DMS53 treated with DMSO at 0.1 percent for 48 hours (cell line): ENCODE measurements at regions not wholly inside any gene's neighbourhood (a gene's known extent, or its start where the extent isn't known, plus 50 kb on each side); places are given as distances from the start of the nearest gene placed in this dataset.
"Not testable (repeated sequence)": the region's sequence is repeated elsewhere in the genome, so short reads cannot be mapped to it uniquely, and the experiment has no call there.

ENCODE experiments used
- DNase-seq: peaks from one replicate; lab custom pipeline; 2025; ENCODE audit not compliant: unreplicated experiment; lab: John Stamatoyannopoulos, UW

DNA sequence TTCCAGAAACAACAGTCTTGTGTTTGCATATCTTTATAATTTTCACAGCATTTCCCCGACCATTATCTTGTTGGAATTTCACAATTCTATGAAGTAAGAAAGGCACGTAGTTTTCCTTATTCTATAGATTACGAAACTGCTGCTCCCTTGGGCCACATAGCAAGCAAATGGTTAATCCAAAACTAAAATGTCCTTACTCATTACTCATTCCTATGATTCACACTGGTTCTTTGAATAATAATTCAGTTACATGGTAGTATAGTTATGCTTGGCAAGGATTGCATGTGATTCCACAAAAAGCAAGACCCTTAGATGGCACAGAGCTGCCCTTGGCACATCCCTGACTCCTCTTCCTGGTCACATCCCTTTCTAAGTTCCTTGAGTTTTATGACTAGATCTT lies 51.2 kb downstream of the OR13H1 start:
- DNase-seq = no peak

DNA sequence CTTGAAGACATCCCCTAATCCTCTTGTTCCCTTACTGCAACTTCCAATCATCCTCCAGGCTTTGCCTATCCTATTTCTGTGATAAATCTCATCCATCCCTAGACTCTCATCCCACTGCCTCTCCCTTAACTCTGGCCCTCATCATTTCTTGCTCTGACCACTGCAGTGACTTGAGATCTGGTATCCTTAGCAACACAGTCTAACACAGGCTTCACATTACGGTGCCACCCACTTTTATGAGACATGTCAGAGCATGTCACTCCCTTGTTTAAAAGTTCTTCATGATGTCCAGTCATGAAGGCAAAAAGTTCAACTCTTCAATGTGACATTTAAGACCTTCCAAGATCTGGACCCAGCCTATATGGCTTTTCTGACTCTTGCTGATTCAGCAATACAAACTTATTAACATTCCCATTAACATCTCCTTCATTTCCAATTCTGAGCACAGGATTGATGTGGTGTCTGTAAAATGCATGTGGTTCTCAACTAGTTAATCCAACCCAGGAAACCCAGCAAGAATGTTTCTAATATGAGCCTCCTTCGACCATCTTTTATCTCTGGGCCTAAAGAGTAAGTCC lies 64.0 kb downstream of the OR13H1 start:
- no peak for DNase-seq

DNA sequence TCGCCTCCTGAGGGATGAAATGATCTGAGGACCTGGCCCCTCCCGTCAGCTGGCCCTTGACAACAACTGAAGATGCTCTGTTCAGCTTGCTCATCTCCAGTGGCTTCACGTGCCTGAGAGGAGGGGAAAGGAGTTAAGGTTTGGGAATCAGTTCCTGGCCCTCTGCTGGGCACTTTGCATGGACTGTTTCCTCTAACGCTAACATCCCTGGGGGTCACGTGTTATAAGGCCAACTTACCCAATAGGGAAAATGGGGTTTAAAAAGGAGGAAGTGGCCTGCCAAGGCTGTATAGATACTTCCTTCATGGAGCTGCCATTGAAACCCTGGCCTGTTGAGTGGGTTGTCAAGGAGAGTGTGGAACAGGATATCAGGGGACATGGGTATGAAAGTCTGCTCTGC lies 65.6 kb downstream of the OR13H1 start:
- DNase-seq = no peak

DNA sequence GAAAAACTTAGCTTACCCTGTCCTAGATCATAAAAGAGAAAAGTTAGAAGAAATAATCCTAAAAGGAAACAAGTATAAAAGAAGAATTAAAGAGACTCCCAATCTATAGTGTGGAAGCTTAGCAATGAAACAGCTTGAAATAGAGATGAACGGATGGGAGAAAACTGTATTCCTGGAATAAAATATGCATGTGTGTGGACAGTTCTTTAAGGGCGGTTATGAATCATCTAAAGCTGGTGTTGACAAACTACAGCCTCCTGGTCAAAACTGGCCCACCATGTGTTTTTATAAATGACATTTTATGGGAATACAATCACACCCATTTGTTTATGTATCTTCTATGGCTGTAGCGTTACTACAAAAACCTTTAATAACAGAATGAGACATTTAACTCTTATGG lies 69.4 kb downstream of the OR13H1 start:
- DNase-seq = no peak

DNA sequence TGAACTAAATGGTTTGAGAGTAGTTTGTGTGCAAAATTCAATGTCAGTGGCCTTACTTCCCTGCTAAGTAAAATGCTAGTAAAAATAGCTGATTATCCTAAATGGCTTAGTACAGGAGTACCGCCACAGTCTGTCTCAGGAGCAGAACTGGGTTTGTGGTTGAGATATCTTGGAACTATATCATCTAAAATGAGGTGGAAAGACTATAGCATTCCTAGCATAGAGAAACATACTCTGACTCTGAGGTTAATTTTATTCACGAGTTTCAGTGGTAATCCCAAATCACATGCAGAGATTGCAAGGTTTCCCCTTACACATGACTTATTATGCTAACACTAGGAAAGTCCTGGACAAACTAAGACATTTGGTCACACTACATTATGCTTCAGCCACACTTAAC lies 70.4 kb downstream of the OR13H1 start:
- no peak for DNase-seq

DNA sequence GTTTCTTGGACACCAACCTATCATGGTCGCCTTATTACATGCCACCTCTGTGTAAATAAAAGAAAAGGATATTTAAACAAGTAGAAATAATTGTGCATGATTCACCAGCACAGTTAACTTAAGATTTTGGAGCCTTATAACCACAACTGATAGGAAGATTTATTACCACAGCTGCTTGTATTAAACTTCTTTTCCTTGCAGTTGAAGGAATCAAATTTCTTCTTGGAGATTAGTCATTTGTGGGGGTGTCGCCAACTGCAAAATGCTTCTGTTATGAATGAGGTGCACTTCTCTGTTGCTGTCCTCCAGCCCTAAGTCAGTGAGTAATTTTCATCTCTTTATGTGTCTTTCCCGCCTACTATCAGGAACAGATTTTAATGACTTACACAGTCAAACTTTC lies 73.3 kb downstream of the OR13H1 start:
- DNase-seq = no peak

DNA sequence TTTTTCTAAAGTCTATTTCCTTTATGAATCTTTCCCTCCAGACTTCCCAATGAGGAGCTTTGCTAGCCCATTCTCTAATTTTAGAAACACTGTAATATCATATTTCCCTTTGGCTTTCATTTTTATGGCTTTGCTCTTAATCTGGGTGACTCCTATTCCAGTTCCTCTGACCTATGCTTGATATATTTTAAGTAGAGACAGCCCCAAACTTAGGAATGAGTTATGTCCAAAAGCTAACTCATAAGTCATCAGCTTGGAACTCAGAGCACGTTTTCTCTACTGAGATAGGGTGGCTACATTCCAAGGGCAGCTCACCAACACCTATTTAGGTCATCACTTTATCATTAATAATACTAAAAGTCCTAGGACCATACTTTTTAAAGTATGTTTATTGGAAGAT lies 77.8 kb downstream of the OR13H1 start:
- DNase-seq = no peak

DNA sequence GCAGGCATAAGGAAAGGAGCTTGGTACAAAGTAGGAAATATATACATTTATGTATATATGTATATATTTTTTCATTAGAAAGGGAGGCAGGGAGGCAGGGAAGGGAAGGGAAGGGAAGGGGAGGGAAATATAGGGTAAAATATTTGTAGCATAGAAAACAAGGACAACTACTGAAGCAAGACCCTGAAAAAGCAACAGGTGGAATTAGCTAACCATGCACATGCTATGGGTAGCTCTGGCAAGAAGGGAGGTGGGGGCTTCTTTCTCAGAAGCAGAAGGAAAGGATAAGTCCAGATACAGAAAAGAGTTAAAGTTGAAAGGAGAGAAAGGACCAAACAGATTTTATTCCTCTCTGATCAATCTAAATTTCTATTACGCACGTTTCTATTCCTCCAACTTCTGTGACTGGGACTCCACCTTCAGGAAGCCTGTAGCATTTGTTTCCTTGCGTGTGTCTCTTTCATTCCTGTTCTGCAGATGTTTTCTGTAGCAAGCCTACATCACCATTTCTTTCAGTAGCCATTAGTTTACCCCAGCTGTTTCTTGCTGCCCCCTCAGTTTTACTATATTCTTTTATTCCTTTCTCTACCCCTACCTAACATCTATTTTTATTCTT lies 82.9 kb downstream of the OR13H1 start:
- DNase-seq = peak; percentile 37

DNA sequence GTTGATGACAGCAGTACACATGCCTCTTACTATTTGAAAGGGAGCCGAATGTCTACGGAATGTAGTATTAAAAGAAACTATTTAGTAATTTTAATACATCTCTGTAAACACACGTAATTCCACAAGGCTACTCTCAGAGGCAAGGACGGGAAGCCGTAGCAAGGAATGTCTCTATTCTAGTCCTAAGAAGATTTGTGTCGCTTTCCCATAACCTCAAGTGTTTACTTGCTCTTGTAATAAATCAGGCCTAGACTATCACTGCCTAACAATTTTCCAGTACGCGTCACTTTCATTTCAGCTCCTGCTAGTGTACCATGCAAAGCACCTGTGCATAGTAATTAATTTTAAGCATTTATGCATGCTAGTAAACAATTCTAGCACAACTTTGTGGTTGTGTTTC lies 86.7 kb downstream of the OR13H1 start:
- no peak for DNase-seq

DNA sequence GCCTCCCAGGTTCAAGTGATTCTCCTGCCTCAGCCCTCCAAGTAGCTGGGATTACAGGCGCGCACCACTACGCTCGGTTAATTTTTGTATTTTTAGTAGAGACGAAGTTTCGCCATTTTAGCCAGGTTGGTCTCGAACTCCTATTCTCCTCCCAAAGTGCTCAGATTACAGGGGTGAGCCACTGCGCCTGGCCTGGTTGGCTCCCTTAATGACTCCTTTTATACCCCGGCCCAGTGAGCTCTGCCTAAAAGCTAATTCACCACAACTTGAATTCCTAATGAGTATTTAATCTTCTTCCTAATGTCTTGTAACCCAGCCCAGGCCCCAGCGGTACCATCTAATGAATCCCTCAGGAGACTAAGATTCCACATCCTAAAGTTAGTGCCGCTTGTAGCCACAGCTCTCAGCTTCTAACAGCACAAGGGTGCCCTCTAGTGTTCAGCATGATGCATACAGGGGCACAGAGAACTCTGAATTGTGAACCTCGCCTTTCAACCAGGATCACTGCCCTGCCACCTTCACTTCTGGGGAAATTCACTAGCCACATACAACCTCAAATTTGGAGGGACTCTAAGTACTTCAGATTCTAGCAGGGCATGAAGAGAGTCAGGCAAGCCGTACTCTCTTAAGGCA lies 89.5 kb downstream of the OR13H1 start:
- DNase-seq = peak; percentile 61

DNA sequence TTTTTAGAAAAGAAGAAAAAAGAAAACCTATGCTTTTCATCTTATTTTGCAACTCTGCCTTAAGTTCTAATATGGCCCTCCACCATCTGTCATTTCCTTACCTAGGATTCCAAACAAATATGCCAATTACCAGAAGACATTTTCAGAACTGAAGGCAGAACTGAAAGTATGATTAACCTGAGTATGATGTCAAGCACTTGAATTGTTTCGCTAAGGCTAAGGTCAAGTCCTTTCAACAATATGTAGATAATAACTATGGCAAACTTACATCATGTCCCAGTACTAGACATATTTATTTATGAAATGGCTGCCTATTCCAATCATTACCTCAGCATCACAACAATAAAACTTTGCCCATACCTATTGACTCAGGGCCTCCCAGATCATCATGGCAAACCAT lies 91.0 kb downstream of the OR13H1 start:
- peak; percentile 25 for DNase-seq

DNA sequence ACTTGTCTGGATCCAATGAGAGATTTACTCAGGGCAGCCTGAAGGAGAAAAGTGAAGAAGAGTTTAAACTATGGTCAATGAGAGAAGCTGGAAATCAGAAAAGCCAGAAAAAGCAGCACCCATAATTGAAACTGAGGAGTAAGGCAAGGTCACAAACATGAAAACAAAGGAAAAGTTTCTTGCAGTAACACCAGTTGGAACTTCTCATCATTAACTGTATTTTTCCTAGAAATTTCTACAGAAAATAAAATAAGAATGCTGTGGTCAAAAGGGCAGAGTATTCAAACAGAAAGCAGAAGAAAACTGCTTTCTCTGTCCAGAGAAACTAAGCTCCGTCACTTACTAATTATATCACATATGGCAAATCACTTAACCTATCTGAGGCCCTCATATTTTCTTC lies 102.2 kb downstream of the OR13H1 start:
- DNase-seq = no peak

DNA sequence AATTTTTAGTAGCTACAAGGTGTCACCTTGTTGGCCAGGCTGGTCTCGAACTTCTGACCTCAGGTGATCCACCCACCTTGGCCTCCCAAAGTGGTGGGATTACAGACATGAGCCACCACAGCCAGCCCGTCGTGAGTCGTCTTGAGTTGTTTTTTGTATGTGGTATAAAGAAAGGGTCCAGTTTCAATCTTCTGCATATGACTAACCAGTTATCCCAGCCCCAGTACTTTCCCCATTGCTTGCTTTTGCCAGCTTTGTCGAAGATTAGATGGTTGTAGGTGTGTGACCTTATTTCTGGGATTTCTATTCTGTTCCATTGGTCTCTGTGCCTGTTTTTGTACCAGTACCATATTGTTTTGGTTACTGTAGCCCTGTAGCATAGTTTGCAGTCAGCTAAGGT lies 105.9 kb downstream of the OR13H1 start:
- DNase-seq = no peak

DNA sequence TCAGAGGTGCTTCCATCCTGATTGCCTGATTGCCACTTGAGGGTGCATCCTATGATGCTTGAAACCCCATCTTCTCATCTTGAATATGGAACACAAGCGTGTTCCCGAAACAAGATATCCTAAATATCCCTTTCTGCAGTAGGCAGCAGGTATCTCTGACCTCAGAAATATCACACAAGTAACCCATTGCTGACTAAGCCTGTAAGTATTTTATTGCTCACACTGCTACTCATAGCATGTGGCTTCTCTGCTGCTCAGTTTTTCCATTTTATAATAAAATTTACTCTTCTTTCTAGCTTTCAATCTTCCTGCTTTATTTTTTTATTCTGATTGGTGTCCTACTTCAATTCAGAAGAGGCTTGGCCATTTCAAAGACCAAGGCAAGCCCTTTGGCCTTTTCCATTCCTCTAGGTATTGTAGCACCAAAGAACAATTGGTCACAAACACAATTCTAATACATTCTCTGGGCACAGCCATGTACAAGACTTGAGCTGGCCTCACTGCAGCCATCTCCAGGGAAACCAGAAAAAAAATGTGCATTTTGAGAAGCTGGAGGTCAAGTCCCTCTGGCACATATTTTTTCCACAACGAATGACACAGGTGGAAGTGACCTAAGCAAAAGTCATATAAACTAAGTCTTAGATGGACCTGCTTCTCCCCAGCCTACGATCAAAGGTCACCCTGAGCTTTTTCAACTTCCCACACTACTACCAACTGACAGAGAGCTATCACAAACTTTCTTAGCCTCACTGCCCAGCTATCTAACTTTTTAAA lies 107.0 kb downstream of the OR13H1 start:
- no peak for DNase-seq

DNA sequence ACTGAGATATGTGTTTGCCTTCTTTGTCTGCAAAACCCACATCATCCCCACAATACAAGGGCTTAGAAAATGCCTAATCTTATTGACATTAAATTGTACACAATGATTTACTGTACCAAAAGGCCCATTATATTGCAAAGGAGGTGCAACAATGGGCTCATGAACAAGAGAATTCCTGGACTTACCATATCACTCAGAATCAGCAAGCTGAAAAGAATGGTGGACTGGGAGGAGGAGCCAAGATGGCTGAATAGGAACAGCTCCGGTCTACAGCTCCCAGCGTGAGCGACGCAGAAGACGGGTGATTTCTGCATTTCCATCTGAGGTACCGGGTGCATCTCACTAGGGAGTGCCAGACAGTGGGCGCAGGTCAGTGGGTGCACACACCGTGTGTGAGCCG lies 119.9 kb downstream of the OR13H1 start:
- DNase-seq = not testable (repeated sequence)

DNA sequence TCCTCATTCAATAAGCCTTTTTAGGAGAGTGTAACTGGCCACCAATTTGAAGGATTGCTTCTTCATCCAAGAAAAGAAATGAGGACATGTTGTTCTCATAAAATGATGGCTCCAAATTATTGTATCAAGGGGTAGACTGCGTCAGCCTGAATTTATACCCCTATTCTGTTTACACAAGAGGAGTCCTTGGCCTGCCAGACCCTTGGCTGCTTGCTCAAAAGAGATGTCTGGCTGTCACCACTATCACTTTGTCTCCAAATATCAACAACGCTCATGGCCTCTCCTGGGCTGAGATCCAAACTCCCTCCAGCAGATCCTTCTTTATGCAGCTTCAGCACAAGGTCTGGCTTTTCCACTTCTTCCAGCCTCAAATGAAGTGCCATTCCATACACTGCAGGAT lies 127.9 kb downstream of the OR13H1 start:
- DNase-seq = no peak

DNA sequence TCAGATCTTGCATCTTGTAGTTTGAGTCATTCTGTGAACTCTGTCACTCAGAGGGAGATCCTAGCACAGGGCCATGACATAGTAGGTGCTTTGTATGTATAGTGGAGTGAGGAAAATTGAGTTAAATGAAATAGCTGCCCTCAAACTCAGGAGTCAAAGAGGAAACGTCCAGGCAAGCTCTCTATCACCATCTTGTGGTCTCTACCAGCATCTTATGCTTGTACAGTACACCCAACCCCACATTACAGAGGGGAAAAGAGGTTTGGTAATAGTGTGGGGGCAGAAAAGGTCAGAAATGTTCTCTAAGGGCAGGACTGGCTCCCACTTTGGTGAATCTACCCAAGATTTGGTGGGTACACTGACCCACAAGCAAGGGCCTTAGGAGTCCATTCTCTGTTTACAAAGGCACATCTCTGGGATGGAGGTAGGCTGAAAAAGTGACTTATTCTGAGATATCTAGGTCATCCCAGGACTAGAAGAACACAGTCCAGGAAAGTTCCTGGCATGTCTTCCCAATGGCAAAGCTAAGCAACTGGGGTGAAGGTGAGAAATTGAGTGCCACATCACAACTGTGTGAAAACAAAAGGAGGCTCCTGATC lies 131.8 kb downstream of the OR13H1 start:
- DNase-seq = peak; percentile 27

DNA sequence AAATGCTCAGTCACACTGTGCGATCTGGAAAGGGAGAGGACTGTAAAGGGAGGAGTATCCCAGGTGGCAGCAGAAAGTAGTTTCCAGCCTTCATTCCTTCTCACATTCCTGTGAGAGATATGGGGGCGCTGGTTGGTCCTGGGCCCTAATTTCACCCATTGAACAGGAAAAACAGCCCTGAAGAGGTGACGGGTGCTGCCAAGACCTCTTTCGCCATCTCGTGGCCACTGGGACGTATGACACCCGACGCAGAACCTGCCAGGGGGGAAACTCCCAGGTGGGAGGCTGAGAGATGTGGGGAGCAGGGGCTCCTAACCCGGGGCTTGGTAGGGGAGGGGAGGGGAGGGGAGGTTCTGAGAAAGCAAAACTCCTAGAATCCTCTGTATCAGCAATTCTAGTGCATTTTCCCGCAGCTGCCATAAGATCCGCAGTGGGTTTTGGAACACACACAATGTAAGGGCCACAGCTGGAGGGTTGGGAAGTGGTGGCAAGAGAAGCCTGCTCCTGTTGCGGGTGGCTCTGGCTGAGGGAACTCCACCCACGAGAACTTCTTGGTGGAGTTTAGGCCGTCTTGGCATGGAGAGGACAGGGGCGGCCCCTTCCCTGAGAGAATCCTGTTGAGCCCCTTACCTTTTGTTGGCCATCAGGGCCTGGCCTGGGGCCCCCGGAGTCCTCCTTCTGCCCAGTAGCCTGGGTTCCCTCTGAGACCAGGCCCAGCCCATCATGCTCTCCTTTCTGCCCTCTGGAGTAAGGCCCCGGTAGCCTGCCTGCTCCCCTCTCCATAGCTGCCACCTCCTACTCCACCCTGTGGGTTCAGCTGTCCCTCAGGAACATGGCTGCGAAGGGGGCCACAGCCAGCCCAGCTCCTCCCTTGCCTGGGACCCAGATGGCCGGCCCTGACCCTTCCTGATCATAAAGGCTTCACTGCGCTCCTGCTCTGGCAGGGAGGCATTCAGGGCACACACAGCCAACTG lies 134.1 kb downstream of the OR13H1 start:
- peak; percentile 20 for DNase-seq

DNA sequence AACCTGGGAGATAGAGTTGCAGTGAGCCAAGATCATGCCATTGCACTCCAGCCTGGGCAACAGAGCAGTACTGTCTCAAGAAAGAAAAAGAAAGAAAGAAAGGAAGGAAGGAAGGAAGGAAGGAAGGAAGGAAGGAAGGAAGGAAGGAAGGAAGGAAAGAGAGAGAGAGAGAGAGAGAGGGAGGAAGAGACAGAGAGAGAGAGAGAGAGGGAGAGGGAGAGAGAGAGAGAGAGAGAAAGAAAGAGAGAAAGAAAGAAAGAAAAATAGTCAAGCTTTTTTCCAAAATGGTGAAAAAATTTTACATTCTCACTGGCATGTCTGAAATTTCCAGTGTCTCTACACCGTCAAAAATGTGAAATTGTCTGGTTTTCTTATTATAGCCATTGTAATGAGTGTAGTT lies 138.9 kb downstream of the OR13H1 start:
- not testable (repeated sequence) for DNase-seq

DNA sequence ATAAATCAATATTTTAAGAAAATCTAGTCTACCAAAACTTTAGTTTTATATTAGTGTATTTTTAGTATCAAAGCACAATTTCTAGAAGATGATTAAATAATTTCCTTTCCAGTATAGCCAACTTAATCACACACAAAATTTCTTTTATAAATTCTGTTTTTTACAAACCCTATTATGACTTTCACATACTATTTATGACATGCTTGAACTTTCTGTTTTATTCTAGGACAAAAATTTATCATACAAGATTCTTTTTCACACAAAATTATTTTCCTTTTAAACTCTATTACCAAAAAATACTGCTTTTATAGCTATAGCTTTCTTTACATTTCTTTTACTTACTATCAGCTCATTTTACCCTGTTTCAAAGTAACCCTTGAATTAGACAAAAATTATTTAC lies 149.5 kb downstream of the OR13H1 start:
- DNase-seq = no peak

DNA sequence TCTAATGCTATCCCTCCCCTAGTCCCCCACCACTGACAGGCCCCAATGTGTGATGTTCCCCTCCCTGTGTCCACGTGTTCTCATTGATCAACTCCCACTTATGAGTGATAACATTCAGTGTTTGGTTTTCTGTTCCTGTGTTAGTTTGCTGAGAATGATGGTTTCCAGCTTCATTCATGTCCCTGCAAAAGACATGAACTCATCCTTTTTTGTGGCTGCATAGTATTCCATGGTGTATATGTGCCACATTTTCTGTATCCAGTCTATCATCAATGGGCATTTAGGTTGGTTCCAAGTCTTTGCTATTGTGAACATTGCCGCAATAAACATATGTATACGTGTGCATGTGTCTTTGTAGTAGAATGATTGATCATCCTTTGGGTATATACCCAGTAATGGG lies 153.1 kb downstream of the OR13H1 start:
- not testable (repeated sequence) for DNase-seq
